ENCODE measurements at regions not wholly inside any gene's neighbourhood (a gene's known extent, or its start where the extent isn't known, plus 50 kb on each side); places are given as distances from the start of the nearest gene placed in this dataset.

- Histone ChIP-seq H4K91ac (ENCODE audit: insufficient read length, low read depth, low read length) (no peak overlapping the region), H2AK5ac (ENCODE audit: insufficient read length, low read length) (no peak overlapping the region), H2BK20ac (ENCODE audit: low read depth, low read length, poor library complexity, severe bottlenecking) (no peak overlapping the region), H3K23ac (ENCODE audit: insufficient read length, low read depth, low read length) (no peak overlapping the region), H3K23me2 (ENCODE audit: insufficient read length, low read depth, low read length, poor library complexity, severe bottlenecking) (no peaks in the 10 kb centered on the region), H2AFZ (ENCODE audit: low read length) (no peak overlapping the region), H3K56ac (ENCODE audit: insufficient read length, low read depth, low read length) (no peak overlapping the region), H3K18ac (ENCODE audit: insufficient read length, low read depth, low read length) (no peak overlapping the region), H3K14ac (ENCODE audit: insufficient read depth, low read length) (no peak overlapping the region), H3K4me2 (ENCODE audit: insufficient read depth, insufficient read length, low read length) (no peak overlapping the region), H2BK15ac (ENCODE audit: low read depth, low read length) (no peak overlapping the region), H3K4me1 (ENCODE audit: insufficient read depth, low read length) (no peaks in the 10 kb centered on the region), H3K27ac (ENCODE audit: insufficient read length, low read depth, low read length) (no peak overlapping the region), H4K20me1 (ENCODE audit: control insufficient read depth, insufficient read depth, insufficient read length) (no peaks in the 10 kb centered on the region), H3K27me3 (ENCODE audit: insufficient read depth, low read length) (no peaks in the 10 kb centered on the region), H3K4ac (ENCODE audit: low read depth, low read length) (no peak overlapping the region), H2BK5ac (ENCODE audit: insufficient read length, low read length) (no peak overlapping the region), H2BK12ac (ENCODE audit: insufficient read length, low read depth, low read length) (no peak overlapping the region), H3K79me1 (ENCODE audit: insufficient read depth, low read depth, low read length, poor library complexity, severe bottlenecking) (no peaks in the 10 kb centered on the region), H4K8ac (replicated peaks; ENCODE audit: insufficient read length, low read depth, low read length) (no peak overlapping the region), H3K9ac (ENCODE audit: extremely low read depth, insufficient read length, low read length) (no peak overlapping the region), H3K79me2 (ENCODE audit: insufficient read depth, low read length) (no peaks in the 10 kb centered on the region), H4K5ac (ENCODE audit: insufficient read length, low read depth, low read length) (no peak overlapping the region), H3K9me3 (ENCODE audit: control insufficient read depth, low read depth, low read length) (no peaks in the 10 kb centered on the region), H3T11ph (ENCODE audit: low read length) (no peak overlapping the region), H2BK120ac (ENCODE audit: low read depth, low read length, poor library complexity, severe bottlenecking) (no peak overlapping the region)
- H3K4me3 Mint-ChIP-seq, result no peak overlapping the region
- DNase-seq, result no peak
- H3K36me3 Mint-ChIP-seq (ENCODE audit: insufficient read depth in 1 of 3, low read depth in 3 of 3), result no peaks in the 10 kb centered on the region
- no peaks in the 10 kb centered on the region for H3K9me3 Mint-ChIP-seq
- H3K4me1 Mint-ChIP-seq, result peaks cover 0 to 3% of the 10 kb centered on the region in 2 experiments; a peak in 1 of 4 replicates
- no peak overlapping the region for H3K27ac Mint-ChIP-seq
- no peaks in the 10 kb centered on the region; the same call in 1 of the 2 replicates for H3K27me3 Mint-ChIP-seq (ENCODE audit: low read depth)
- TF ChIP-seq CTCF (conservative IDR thresholded peaks at IDR 0.05), result no peak
Measured at GRCh38 chr13:64028551-64028950, 2612.9 kb upstream of the PCDH20 start.
